Nephron (organoid): ENCODE measurements at regions not wholly inside any gene's neighbourhood (a gene's known extent, or its start where the extent isn't known, plus 50 kb on each side); places are given as distances from the start of the nearest gene placed in this dataset.
A peak's percentile ranks its signal among the peaks of the same experiment; 100 is the strongest.

ENCODE experiments used
- H3K27ac Mint-ChIP-seq, 3 experiments: 2 replicates each; pipeline ENCODE4 v1.8.0; 2020; ENCODE audit warnings: mixed read lengths in 3 of 3, mild to moderate bottlenecking in 2 of 3, moderate library complexity in 1 of 3
- H3K27me3 Mint-ChIP-seq: 2 replicates; pipeline ENCODE4 v1.8.0; 2021; ENCODE audit warnings: low read depth, mild to moderate bottlenecking, moderate library complexity, mixed read lengths
- H3K36me3 Mint-ChIP-seq: 2 replicates; pipeline ENCODE4 v1.8.0; 2020; ENCODE audit warnings: low read depth, mixed read lengths
- H3K4me1 Mint-ChIP-seq: 2 replicates; pipeline ENCODE4 v1.8.0; 2020; ENCODE audit warnings: mixed read lengths
- H3K4me3 Mint-ChIP-seq, 3 experiments: 2 replicates each; pipeline ENCODE4 v1.8.0; 2020; ENCODE audit warnings: mild to moderate bottlenecking in 3 of 3, mixed read lengths in 3 of 3, moderate library complexity in 2 of 3
- H3K9me3 Mint-ChIP-seq: 2 replicates; pipeline ENCODE4 v1.8.0; 2020; ENCODE audit warnings: mixed read lengths
- CTCF ChIP-seq, 3 experiments: fragments of 200-600 bp; sonication (generic); IDR thresholded peaks; one replicate each; pipeline ENCODE4 v1.5.0; 2021; ENCODE audit warnings: antibody characterized with exemption in 3 of 3; ENCODE audit not compliant: unreplicated experiment in 3 of 3

GRCh38 chr13:34391076-34391475 is 551.0 kb upstream of the NBEA start:
- no peak for TF ChIP-seq CTCF (IDR thresholded peaks at IDR 0.05; ENCODE audit: unreplicated experiment in 3 of 3)
- peaks cover 8% of the 10 kb centered on the region for H3K9me3 Mint-ChIP-seq
- no peaks in the 10 kb centered on the region for H3K27me3 Mint-ChIP-seq
- no peak overlapping the region for H3K27ac Mint-ChIP-seq
- no peak overlapping the region for H3K4me3 Mint-ChIP-seq
- no peaks in the 10 kb centered on the region for H3K4me1 Mint-ChIP-seq
- no peaks in the 10 kb centered on the region for H3K36me3 Mint-ChIP-seq

GRCh38 chr13:34401696-34402095 is 540.4 kb upstream of the NBEA start:
- peaks cover 19% of the 10 kb centered on the region for H3K9me3 Mint-ChIP-seq
- H3K36me3 Mint-ChIP-seq = no peaks in the 10 kb centered on the region
- H3K27me3 Mint-ChIP-seq = no peaks in the 10 kb centered on the region
- no peak overlapping the region for H3K27ac Mint-ChIP-seq
- no peak for TF ChIP-seq CTCF (IDR thresholded peaks at IDR 0.05; ENCODE audit: unreplicated experiment in 3 of 3)
- no peaks in the 10 kb centered on the region for H3K4me1 Mint-ChIP-seq
- no peak overlapping the region for H3K4me3 Mint-ChIP-seq

DNA sequence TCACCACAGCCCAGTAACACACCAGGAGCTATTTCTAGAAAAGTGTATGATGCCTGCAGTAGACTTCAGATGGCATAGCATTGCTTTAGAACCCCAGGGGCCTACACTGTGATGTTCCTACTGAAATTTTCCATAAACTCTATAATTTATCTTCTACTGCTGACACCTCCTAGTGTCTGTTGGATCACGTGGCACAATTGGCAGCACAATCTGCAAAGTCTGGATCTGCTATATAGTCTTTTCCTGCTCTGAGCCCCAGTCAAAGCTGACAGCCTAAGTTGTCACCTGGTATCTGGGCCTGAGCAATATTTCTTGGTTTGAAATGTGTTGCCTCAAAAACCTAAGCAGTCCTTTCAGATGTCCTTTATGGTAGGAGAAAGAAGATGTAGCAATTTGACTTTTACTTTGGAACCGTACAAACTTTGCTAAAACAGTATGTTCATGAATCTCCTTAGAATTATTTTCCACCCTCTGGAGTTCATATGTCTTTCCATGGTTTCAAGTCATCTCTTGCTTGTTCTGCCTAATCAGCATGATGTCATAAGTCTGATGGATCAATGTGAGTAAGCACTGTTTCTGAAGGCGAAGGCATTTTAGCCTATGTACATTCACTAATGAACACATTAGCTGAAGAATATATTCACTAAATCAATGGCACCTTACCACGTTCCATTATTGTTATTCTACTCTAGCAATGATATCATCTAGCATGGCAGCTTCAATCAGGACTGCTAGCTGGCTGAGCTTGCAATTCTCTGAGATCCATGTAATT is 536.5 kb upstream of the NBEA start:
- Mint-ChIP-seq H3K4me3 (no peak overlapping the region), H3K36me3 (no peaks in the 10 kb centered on the region), H3K27me3 (no peaks in the 10 kb centered on the region), H3K27ac (no peak overlapping the region), H3K9me3 (peaks cover 9% of the 10 kb centered on the region), H3K4me1 (peaks cover 9% of the 10 kb centered on the region)
- TF ChIP-seq CTCF (IDR thresholded peaks at IDR 0.05; ENCODE audit: unreplicated experiment in 3 of 3) = no peak

DNA sequence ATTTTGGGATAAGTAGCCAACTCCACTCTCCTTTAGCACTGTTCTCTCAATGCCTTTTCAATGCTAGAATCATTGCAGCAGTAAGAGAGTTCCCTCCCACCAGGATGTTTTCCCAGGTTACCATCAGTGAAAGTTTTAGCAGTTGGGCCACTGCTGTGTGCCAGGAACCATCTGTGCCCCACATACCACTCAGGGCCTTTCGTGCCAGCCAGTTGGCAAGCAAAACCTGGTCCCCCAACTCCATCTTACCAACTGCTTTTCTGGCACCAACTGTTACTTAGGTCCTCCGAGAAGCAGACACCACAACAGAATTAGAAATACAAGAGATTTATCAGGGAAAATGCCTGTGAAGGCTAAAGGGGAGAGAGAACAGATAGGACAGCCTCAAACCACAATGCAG is 533.4 kb upstream of the NBEA start:
- no peaks in the 10 kb centered on the region for H3K36me3 Mint-ChIP-seq
- H3K27ac Mint-ChIP-seq = no peak overlapping the region
- H3K27me3 Mint-ChIP-seq = peaks cover 4% of the 10 kb centered on the region
- no peak overlapping the region for H3K4me3 Mint-ChIP-seq
- TF ChIP-seq CTCF (IDR thresholded peaks at IDR 0.05; ENCODE audit: unreplicated experiment in 3 of 3) = no peak
- peaks cover 33% of the 10 kb centered on the region for H3K4me1 Mint-ChIP-seq
- H3K9me3 Mint-ChIP-seq = peaks cover 9% of the 10 kb centered on the region

DNA sequence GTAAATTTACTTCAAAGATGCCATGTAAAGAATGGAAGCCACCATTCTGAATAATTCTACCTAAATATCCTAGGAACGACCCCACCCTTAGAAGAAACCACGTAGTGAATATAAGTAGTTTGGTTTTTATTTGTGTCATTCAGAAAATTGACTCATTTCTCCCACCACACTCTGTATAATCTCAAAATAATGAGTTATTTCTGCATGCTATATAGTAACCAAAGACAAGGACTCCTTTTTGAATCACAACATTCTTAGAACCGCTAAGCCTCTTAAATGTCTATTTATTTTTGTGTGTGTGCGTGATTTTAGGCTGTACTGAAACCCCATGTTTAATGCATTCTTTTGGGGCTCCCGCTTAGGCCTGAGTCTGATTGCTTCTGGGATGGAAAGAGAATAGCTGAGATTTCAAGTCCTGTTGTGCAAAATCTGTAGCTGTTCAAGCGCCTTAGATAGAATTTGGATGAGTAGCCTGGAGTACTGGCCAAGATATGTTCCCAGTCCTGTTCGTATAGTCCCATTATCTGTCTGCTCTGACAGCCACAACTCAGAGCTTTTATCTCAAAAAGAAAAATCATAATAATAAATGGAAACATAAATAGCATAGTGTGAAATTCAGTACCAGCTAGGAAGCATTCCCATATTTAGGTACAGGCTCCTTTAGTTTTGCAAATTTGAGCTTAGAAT is 532.4 kb upstream of the NBEA start:
- no peak for TF ChIP-seq CTCF (IDR thresholded peaks at IDR 0.05; ENCODE audit: unreplicated experiment in 3 of 3)
- H3K4me3 Mint-ChIP-seq = no peak overlapping the region
- no peaks in the 10 kb centered on the region for H3K36me3 Mint-ChIP-seq
- peaks cover 9% of the 10 kb centered on the region for H3K9me3 Mint-ChIP-seq
- H3K4me1 Mint-ChIP-seq = peaks cover 33% of the 10 kb centered on the region
- peak overlapping the region in 2 of 3 experiments; percentile 33 to 48 for H3K27ac Mint-ChIP-seq
- H3K27me3 Mint-ChIP-seq = peaks cover 4% of the 10 kb centered on the region
